ENCODE measurements at regions not wholly inside any gene's neighbourhood (a gene's known extent, or its start where the extent isn't known, plus 50 kb on each side); places are given as distances from the start of the nearest gene placed in this dataset.
"Not testable (repeated sequence)": the region's sequence is repeated elsewhere in the genome, so short reads cannot be mapped to it uniquely, and the experiment has no call there.

- DNase-seq (ENCODE audit: low spot score): no peak
These were observed 152.8 kb downstream of the INHBB start for GRCh38 chr2:120498576-120499394.

- no peak for DNase-seq (ENCODE audit: low spot score)
These were observed 154.0 kb downstream of the INHBB start for GRCh38 chr2:120499784-120500495.

- DNase-seq (ENCODE audit: low spot score): no peak
These were observed 155.7 kb downstream of the INHBB start for GRCh38 chr2:120501591-120501990.

- no peak for DNase-seq (ENCODE audit: low spot score)
These were observed 156.4 kb downstream of the INHBB start for GRCh38 chr2:120502357-120502756.

- DNase-seq (ENCODE audit: low spot score): no peak
These were observed 156.8 kb downstream of the INHBB start for GRCh38 chr2:120502761-120503160.

- DNase-seq (ENCODE audit: low spot score): no peak
These were observed 157.4 kb downstream of the INHBB start for GRCh38 chr2:120503206-120503792.

GRCh38 chr2:120503793-120504571 lies 158.0 kb downstream of the INHBB start:
- DNase-seq (ENCODE audit: low spot score): no peak

GRCh38 chr2:120504936-120505705 lies 159.2 kb downstream of the INHBB start:
- DNase-seq (ENCODE audit: low spot score): no peak

- no peak for DNase-seq (ENCODE audit: low spot score)
These were observed 162.7 kb downstream of the INHBB start for GRCh38 chr2:120508567-120509041.

GRCh38 chr2:120509213-120509815 lies 163.4 kb downstream of the INHBB start:
- no peak for DNase-seq (ENCODE audit: low spot score)

- DNase-seq (ENCODE audit: low spot score): no peak
These were observed 164.2 kb downstream of the INHBB start for GRCh38 chr2:120509991-120510735.

GRCh38 chr2:120510751-120511395 lies 164.9 kb downstream of the INHBB start:
- DNase-seq (ENCODE audit: low spot score): no peak

- DNase-seq (ENCODE audit: low spot score): no peak
These were observed 165.6 kb downstream of the INHBB start for GRCh38 chr2:120511536-120511935.

- no peak for DNase-seq (ENCODE audit: low spot score)
These were observed 166.2 kb downstream of the INHBB start for GRCh38 chr2:120511947-120512710.

- DNase-seq (ENCODE audit: low spot score): no peak
These were observed 167.9 kb downstream of the INHBB start for GRCh38 chr2:120513776-120514357.

GRCh38 chr2:120514521-120514920 lies 168.6 kb downstream of the INHBB start:
- DNase-seq (ENCODE audit: low spot score): no peak

GRCh38 chr2:120515066-120515758 lies 169.3 kb downstream of the INHBB start:
- DNase-seq (ENCODE audit: low spot score): not testable (repeated sequence)

Data from hematopoietic multipotent progenitor cell treated with erythropoietin and hydrocortisone succinate and interleukin-3 and kit ligand, for 17 days (in vitro differentiated cells).